HG03571 (cell line): ENCODE measurements at regions not wholly inside any gene's neighbourhood (a gene's known extent, or its start where the extent isn't known, plus 50 kb on each side); places are given as distances from the start of the nearest gene placed in this dataset.
A peak's percentile ranks its signal among the peaks of the same experiment; 100 is the strongest.

ENCODE experiments used
- ATAC-seq: cut with Tn5 transposase; IDR thresholded peaks from one replicate; pipeline ENCODE4 v1.9.1; 2021; ENCODE audit not compliant: unreplicated experiment

DNA sequence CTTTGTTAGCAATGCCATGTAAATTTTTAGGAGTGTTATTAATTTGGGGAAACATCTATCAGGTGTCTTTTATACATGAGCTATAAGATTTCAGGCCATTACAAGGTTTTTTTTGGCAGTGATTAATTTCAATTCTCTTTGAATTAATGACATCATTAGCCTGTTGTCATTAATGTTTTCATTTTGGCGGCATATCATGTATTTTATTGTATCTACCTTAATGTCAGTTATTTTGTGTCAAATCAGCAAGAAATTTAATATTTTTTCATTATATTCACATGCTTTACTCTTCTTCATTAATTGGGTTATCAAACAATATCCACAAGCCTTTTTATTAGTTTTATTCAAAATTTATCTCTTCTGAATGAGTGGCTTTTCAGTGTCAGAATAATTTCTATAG is 153.0 kb upstream of the CAND1 start:
- ATAC-seq, result no peak

DNA sequence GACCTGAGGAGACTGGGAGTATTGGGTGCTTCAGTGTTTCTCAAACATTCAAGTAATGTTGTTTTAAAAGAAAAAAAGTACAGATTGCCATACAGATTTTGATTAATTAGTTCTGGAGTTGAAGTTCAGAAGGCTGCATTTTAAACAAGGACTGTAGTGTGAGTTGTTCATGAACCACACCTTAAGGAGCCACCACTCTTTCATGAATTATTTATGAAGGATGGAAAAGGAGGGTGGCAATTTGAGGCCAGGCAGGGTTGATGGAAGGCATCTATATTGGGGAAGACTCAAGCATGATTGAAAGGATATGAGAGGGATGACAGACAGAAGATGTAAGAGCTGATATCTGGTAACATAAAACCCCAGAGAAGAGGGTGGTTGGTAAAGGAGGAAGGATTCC is 146.6 kb upstream of the CAND1 start:
- ATAC-seq, result no peak

GRCh38 chr12:67137256-67137655 is 131.9 kb upstream of the CAND1 start:
- ATAC-seq, result no peak

- no peak for ATAC-seq
Observed at GRCh38 chr12:67141296-67142018, 127.7 kb upstream of the CAND1 start.

- ATAC-seq, result no peak
Observed at GRCh38 chr12:67145692-67146091, 123.5 kb upstream of the CAND1 start.

DNA sequence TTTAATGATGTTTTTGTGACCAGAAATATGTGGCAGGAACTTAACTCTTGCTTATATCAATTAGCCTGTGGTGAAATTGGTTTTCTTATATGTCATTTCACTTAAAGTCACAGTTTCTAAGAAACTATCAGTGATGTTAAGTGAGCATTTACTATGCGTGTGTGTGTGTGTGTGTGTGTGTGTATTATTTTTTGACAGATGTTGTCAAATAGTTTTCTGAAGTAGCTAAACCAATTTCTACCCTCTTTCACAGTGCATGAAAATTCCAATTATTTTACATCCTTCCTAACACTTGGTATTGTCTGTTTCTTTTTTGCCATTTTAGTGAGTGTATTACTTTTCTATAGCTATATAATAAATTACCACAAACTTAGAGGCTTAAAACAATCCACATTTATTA is 122.1 kb upstream of the CAND1 start:
- ATAC-seq, result no peak

- no peak for ATAC-seq
Observed at GRCh38 chr12:67147447-67147846, 121.7 kb upstream of the CAND1 start.

GRCh38 chr12:67148265-67148664 is 120.9 kb upstream of the CAND1 start:
- ATAC-seq, result no peak

DNA sequence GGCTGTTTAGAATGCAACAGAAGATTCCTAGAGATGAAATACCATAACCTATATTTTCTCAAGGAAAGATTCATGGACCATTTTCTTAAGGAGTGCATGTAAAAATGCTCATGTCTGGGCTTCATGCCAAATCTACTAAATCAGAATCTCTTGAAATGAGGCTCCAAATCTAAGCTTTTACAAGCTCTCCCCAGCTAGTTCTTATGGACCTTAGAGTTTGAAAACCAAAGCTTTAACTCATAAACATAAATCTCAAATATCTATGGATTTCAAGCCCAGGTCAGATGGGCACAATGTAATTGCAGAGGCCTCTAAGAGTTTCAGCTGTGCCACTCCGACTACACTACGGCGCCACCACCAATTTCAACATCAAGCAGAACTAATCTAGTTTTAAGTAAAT is 117.3 kb upstream of the CAND1 start:
- no peak for ATAC-seq

DNA sequence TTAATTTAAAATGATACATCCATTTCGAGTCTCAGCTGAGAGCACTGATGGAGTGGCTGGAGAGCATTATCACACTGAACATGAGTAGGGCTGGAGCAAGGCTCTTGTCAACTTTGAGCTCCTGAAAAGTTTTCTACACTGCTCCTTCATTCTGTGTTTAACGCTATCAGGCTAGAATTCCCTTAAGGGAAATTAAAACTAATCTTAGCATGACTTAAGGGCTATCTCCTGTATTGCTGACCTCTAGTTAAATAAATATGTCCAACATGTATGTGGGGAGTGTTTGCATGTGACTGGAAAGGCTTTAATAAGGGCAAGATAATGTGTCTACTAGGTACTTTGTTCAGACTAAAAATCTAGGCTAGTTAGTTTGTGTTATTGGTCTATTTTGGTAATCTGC is 116.7 kb upstream of the CAND1 start:
- ATAC-seq, result no peak

GRCh38 chr12:67154901-67155300 is 114.3 kb upstream of the CAND1 start:
- no peak for ATAC-seq

DNA sequence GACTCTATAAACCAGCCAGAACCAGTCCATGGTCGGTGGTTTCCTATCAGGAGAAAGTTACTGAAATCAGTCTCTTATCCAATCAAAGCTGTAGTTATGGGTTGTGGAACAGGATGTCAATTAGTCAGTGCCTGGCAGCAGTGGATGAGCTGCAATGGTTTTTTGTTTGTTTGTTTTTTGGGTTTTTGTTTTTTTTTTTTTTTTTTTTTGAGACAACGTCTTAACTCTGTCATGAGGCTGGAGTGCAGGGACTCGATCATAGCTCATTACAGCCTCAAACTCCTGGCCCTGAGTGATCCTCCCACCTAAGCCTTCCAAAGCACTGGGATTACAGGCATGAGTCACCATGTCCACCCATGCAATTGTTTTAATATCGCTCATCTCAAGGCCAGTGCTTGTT is 113.3 kb upstream of the CAND1 start:
- ATAC-seq, result no peak

DNA sequence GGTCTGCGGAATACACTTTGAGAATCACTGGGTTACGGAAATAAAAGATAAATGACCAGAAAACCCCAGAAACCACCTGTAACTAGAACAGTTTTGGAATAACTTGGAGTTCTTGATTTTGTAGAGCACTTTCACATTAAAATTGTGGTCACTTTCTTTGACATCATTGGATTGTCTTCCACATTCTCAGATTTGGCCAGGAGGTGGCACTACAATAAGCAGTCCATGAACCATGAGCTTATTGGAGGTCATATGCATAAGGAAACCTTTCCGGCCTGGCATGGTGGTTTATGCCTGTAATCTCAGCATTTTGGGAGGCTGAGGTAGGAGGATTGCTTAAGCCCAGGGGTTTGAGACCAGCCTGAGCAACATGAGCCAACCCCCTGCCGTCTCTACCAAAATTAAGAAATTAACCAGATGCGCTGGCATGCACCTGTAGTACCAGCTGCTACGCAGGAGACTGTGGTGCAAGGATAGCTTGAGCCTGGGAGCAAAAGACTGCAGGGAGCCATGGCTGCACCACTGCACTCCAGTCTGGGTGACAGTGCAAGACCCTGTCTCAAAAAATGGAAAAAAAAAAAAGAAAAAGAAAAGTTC is 107.7 kb upstream of the CAND1 start:
- peak; percentile 57 for ATAC-seq

- ATAC-seq, result no peak
Observed at GRCh38 chr12:67173258-67173657, 95.9 kb upstream of the CAND1 start.

DNA sequence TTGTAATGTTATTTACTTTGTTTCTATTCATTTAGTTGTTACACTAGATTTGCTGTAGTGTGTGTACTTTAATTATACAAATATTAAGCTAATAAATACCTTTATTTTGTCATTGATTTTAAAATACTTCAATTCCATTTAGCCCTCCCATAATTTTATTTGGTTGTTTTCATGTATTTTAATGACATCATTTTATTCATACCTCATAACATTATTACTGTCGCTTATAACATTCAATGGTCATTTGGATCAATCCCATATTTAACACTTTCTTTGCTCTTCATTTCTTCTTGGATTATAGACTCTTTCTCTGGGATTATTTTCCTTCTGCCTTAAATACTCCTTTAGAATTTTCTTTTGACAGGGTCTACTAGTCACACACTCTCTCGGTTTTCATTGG is 86.6 kb upstream of the CAND1 start:
- ATAC-seq, result no peak

- no peak for ATAC-seq
Observed at GRCh38 chr12:67193704-67194103, 75.5 kb upstream of the CAND1 start.

GRCh38 chr12:67200386-67200785 is 68.8 kb upstream of the CAND1 start:
- ATAC-seq, result no peak

- no peak for ATAC-seq
Observed at GRCh38 chr12:67202011-67202677, 67.0 kb upstream of the CAND1 start.

DNA sequence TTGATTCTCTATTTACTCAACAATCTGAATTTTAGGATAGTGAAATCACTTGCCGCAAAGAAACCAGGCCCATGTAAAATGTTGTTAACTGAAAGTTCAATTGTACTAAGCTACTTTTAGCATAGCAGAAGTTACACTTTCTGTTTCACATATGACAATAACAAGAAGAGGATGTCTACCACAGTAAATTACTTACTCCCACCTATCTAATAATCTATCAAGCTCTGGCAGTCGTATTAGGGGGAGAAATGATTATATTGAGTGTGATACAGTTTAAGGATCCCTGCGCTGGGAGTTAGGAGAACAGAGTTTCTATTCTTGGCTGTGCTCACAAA is 66.5 kb upstream of the CAND1 start:
- ATAC-seq, result no peak

DNA sequence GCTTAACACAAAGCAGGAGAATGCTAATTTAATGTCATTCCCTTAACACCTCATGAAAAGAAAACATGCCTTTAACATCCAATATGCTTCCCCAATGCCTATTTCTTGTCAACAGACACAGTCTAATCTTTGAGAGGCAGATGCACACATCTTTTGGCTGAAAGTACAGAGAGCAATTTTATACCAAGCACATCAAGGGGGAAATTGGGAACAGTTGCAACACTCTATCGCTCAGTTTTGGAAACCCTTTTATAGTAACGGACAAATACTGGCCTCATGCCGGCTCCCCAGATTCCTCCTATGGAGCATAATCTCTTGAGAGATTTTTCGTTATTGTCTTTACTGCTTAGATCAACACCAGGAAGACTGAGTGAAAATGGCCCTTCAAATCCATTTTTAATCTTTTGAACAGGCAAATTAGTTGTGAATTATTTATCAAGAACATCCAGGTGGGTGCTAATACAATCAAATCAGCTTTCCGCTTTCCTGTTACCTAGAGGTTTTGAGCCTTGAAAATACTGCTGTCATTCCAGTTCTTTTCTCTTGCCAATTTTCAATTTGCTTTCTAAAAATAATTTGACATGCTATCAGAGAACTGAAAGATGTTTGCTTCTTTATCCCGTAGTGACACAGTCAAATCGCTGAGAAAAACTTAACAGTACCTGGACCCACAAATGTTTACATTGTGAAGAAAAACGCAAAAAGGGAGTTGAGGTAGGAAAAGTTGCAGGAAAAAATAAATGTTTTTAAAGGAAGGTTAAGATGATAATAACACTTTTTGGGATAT is 60.7 kb upstream of the CAND1 start:
- ATAC-seq, result no peak

DNA sequence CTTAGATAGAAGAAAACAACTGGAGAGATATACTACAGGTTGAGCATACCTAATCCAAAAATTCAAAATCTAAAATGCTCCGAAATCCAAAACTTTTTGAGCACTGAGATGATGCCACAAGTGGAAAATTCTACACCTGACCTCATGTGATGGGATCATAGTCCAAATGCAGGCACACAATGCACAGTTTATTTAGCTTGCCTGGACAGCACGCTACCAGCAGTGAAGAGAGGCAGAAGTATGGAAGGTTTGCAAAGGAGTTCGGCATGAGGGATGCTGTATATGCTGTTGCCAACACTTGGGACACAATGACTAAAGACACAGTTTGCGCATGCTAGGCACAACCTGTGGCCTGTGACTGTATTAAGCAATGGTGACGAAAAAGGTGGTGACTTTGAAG is 58.1 kb upstream of the CAND1 start:
- ATAC-seq, result no peak

DNA sequence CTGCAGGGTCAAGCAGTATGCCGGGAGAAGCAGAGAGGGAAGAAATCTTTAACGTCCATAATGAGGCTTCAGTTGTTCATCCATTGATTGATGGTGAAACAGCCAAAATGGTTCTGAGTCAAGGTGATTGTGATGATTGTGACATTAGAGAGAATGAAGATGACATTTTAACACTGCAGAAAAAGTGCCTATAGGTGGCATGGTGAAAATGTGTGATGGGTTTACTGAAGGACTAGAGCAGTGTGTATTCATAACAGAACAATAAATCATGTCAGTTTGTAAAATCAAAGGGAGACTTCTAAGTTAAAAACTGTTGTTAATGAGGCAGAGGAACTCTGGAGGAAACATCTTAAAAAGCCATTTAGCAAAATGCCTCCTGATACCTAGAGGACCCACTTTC is 57.7 kb upstream of the CAND1 start:
- ATAC-seq, result no peak
